ENCODE measurements at regions not wholly inside any gene's neighbourhood (a gene's known extent, or its start where the extent isn't known, plus 50 kb on each side); places are given as distances from the start of the nearest gene placed in this dataset.

- TF ChIP-seq SMC3 (IDR thresholded peaks at IDR 0.05): no peak
- TF ChIP-seq MAFK (IDR thresholded peaks at IDR 0.05; ENCODE audit: partially characterized antibody): no peak
- TF ChIP-seq RFX5 (IDR thresholded peaks at IDR 0.05): no peak
- TF ChIP-seq, protein P1, sequence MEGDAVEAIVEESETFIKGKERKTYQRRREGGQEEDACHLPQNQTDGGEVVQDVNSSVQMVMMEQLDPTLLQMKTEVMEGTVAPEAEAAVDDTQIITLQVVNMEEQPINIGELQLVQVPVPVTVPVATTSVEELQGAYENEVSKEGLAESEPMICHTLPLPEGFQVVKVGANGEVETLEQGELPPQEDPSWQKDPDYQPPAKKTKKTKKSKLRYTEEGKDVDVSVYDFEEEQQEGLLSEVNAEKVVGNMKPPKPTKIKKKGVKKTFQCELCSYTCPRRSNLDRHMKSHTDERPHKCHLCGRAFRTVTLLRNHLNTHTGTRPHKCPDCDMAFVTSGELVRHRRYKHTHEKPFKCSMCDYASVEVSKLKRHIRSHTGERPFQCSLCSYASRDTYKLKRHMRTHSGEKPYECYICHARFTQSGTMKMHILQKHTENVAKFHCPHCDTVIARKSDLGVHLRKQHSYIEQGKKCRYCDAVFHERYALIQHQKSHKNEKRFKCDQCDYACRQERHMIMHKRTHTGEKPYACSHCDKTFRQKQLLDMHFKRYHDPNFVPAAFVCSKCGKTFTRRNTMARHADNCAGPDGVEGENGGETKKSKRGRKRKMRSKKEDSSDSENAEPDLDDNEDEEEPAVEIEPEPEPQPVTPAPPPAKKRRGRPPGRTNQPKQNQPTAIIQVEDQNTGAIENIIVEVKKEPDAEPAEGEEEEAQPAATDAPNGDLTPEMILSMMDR (IDR thresholded peaks at IDR 0.05): no peak
- no peak for TF ChIP-seq RAD21 (conservative IDR thresholded peaks at IDR 0.05 in 1 of 2, IDR thresholded peaks at IDR 0.05 in 1 of 2)
- no peak for TF ChIP-seq POLR2A (IDR thresholded peaks at IDR 0.05; ENCODE audit: low read length)
- no peak for TF ChIP-seq HOXA7 (CRISPR knock-in tag; IDR thresholded peaks at IDR 0.05)
- TF ChIP-seq JUN (IDR thresholded peaks at IDR 0.05): no peak
- no peak for TF ChIP-seq CEBPB (IDR thresholded peaks at IDR 0.05)
These were observed 136.5 kb downstream of the NEUROD6 start for GRCh38 chr7:31204071-31204470.

Measured in A549 (cell line).